Ovary (tissue), 7 donors: ENCODE measurements at regions not wholly inside any gene's neighbourhood (a gene's known extent, or its start where the extent isn't known, plus 50 kb on each side); places are given as distances from the start of the nearest gene placed in this dataset.

Experiments used
- DNase-seq, 5 donors: peaks; one replicate each; pipeline ENCODE4 v3.0.0-alpha.2; 2019 to 2020
- H3K27ac ChIP-seq, 2 donors: fragments of 200-600 bp; one replicate each; pipeline versions ENCODE4 v1.5.1 to v1.8.0; 2019 to 2022
- H3K27me3 ChIP-seq: fragments of 200-600 bp; one replicate; pipeline ENCODE4 v1.8.0; 2022
- H3K36me3 ChIP-seq: fragments of 200-600 bp; sonication (generic); one replicate; pipeline ENCODE4 v1.5.1; 2019
- H3K4me1 ChIP-seq: one replicate; pipeline ENCODE4 v1.8.1; 2013; ENCODE audit warnings: mild to moderate bottlenecking, moderate library complexity; ENCODE audit not compliant: insufficient read depth
- H3K4me3 ChIP-seq: fragments of 200-600 bp; sonication (generic); one replicate; pipeline ENCODE4 v1.5.1; 2017
- H3K9me3 ChIP-seq, 2 donors: fragments of 200-600 bp in 1 of 2; sonication (generic) in 1 of 2; one replicate each; pipeline versions ENCODE4 v1.5.1 to v1.8.1; 2013 to 2019; ENCODE audit warnings: mild to moderate bottlenecking in 1 of 2, moderate library complexity in 1 of 2
- CTCF ChIP-seq, 3 donors: fragments of 450-650 bp in 2 of 3; fragments of 200-600 bp in 1 of 3; IDR thresholded peaks; one replicate each; pipeline versions ENCODE4 v1.5.1 to v1.8.0; 2016 to 2022; ENCODE audit warnings: antibody characterized with exemption in 3 of 3, mild to moderate bottlenecking in 1 of 3
- EP300 ChIP-seq: sonication (generic); formaldehyde crosslinking; IDR thresholded peaks from one replicate; pipeline ENCODE4 v1.6.1; 2017; ENCODE audit warnings: antibody characterized with exemption
- POLR2A ChIP-seq: fragments of 450-650 bp; IDR thresholded peaks from one replicate; pipeline ENCODE4 v1.6.1; 2017; ENCODE audit warnings: antibody characterized with exemption, mild to moderate bottlenecking, moderate library complexity
- WGBS, 3 donors: extraction: QIAGEN DNeasy Blood & Tissue Kit in 1 of 3; methylation state at CpG; one replicate each; pipeline versions ENCODE4 v1.1.5 to v1.1.7; 2013 to 2017; 5-methylcytosine and 5-hydroxymethylcytosine counted together
- intact Hi-C, 4 donors: fragments of 100-400 bp; cut with DNase I; formaldehyde crosslinking; loops; one replicate each; pipeline versions ENCODE4 v1.11.0 to v1.15.1; 2022 to 2023
- donor health status: DM: no; HTN: no; CAD: no; lungs with moderate emphysema.
- donor health status: DM: no; HTN: no; CAD: no.
- donor health status: Bipolar disorder and iron deficiency.
- donor health status: DM: no; HTN: no; CAD: no.
- donor health status: DM: yes; HTN: yes; CAD: no.

- intact Hi-C loops = no loop called here
- H3K4me3 ChIP-seq = no peak overlapping the region
- no peaks in the 10 kb centered on the region for H3K36me3 ChIP-seq
- no peak overlapping the region for H3K27ac ChIP-seq
- DNase-seq = no peak
- TF ChIP-seq EP300 (no peak), POLR2A (no peak), CTCF (IDR thresholded peaks at IDR 0.05) (no peak)
- whole genome bisulfite sequencing, 3 donors = 52 to 70% (median 66%) methylated on average over 1 of the region's 1 CpG
- H3K9me3 ChIP-seq = no peaks in the 10 kb centered on the region
- no peaks in the 10 kb centered on the region for H3K4me1 ChIP-seq
- H3K27me3 ChIP-seq = no peaks in the 10 kb centered on the region
Observed at GRCh38 chr2:6641956-6642355, 223.8 kb downstream of the CMPK2 start.

GRCh38 chr2:6644261-6644660 lies 221.4 kb downstream of the CMPK2 start:
- no peak for DNase-seq
- intact Hi-C loops = no loop called here
- no peak for TF ChIP-seq CTCF (IDR thresholded peaks at IDR 0.05)
- TF ChIP-seq POLR2A = no peak
- no peak for TF ChIP-seq EP300
- no peak overlapping the region for H3K4me3 ChIP-seq
- no peaks in the 10 kb centered on the region for H3K27me3 ChIP-seq
- WGBS, 3 donors = 46 to 62% (median 56%) methylated on average over 2 of the region's 2 CpGs
- no peak overlapping the region for H3K27ac ChIP-seq
- H3K4me1 ChIP-seq = no peaks in the 10 kb centered on the region
- H3K9me3 ChIP-seq = no peaks in the 10 kb centered on the region
- no peaks in the 10 kb centered on the region for H3K36me3 ChIP-seq

GRCh38 chr2:6645004-6645403 lies 220.7 kb downstream of the CMPK2 start:
- no peaks in the 10 kb centered on the region for H3K27me3 ChIP-seq
- no peak overlapping the region for H3K4me3 ChIP-seq
- no peak overlapping the region for H3K27ac ChIP-seq
- no peak for DNase-seq
- no peaks in the 10 kb centered on the region for H3K36me3 ChIP-seq
- no peaks in the 10 kb centered on the region for H3K9me3 ChIP-seq
- H3K4me1 ChIP-seq = no peaks in the 10 kb centered on the region
- intact Hi-C loops = no loop called here
- TF ChIP-seq EP300 (no peak), CTCF (IDR thresholded peaks at IDR 0.05) (no peak), POLR2A (no peak)
- WGBS, 3 donors = 93 to 97% (median 95%) methylated on average over 1 of the region's 1 CpG

GRCh38 chr2:6645672-6646071 lies 220.0 kb downstream of the CMPK2 start:
- H3K9me3 ChIP-seq = no peaks in the 10 kb centered on the region
- 85 to 90% (median 85%) methylated on average over 1 of the region's 1 CpG for WGBS, 3 donors

GRCh38 chr2:6647046-6647445 lies 218.7 kb downstream of the CMPK2 start:
- Histone ChIP-seq H3K27ac (no peak overlapping the region), H3K9me3 (no peaks in the 10 kb centered on the region), H3K36me3 (no peaks in the 10 kb centered on the region), H3K4me1 (no peaks in the 10 kb centered on the region), H3K27me3 (no peaks in the 10 kb centered on the region), H3K4me3 (no peak overlapping the region)
- DNase-seq = no peak
- TF ChIP-seq POLR2A (no peak), EP300 (no peak), CTCF (IDR thresholded peaks at IDR 0.05) (no peak)
- WGBS, 3 donors = 48 to 74% (median 74%) methylated on average over 6 of the region's 6 CpGs
- intact Hi-C loops = no loop called here

More at GRCh38 chr2:6645672-6646071, 220.0 kb downstream of the CMPK2 start:
- no peak overlapping the region for H3K27ac ChIP-seq
- no peaks in the 10 kb centered on the region for H3K36me3 ChIP-seq
- DNase-seq = no peak
- intact Hi-C loops = no loop called here
- TF ChIP-seq EP300 (no peak), POLR2A (no peak)
- no peak overlapping the region for H3K4me3 ChIP-seq
- H3K4me1 ChIP-seq = no peaks in the 10 kb centered on the region
- no peaks in the 10 kb centered on the region for H3K27me3 ChIP-seq
